OCI-LY7 (cell line): ENCODE measurements at regions not wholly inside any gene's neighbourhood (a gene's known extent, or its start where the extent isn't known, plus 50 kb on each side); places are given as distances from the start of the nearest gene placed in this dataset.
"Not testable (repeated sequence)": the region's sequence is repeated elsewhere in the genome, so short reads cannot be mapped to it uniquely, and the experiment has no call there.

Experiments used
- BruUV-seq: library from RNA; stranded (reverse); fragments of 400-500 nt; replicated peaks from 2 replicates; lab custom pipeline; 2021; lab: Mats Ljungman, UMichigan
- CTCF ChIA-PET: fragments of 300-600 bp; sonication (Branson Sonifier 250); formaldehyde crosslinking; loops from one replicate; lab custom pipeline; 2022; ENCODE audit warnings: antibody characterized with exemption; ENCODE audit not compliant: unreplicated experiment; lab: Charles Lee
- POLR2A ChIA-PET: fragments of 300-600 bp; sonication (Branson Sonifier 250); formaldehyde crosslinking; loops from one replicate; lab custom pipeline; 2022; ENCODE audit warnings: antibody characterized with exemption; lab: Charles Lee
- DNase-seq: peaks from one replicate; pipeline ENCODE4 v3.0.0-alpha.2; 2015; ENCODE audit warnings: low spot score
- H2AFZ ChIP-seq: fragments of 200-600 bp; sonication (generic), shearing (Covaris generic); 2 replicates; pipeline ENCODE4 v1.6.1; 2014; ENCODE audit warnings: mild to moderate bottlenecking, antibody characterized with exemption, low read length, moderate library complexity
- H3K27ac ChIP-seq: fragments of 200-600 bp; sonication (generic); 2 replicates; pipeline ENCODE4 v1.5.1; 2014; ENCODE audit warnings: mixed run types, low read depth, mild to moderate bottlenecking, moderate library complexity, low read length, inconsistent platforms; ENCODE audit not compliant: poor library complexity, severe bottlenecking
- H3K36me3 ChIP-seq: fragments of 200-600 bp; sonication (generic); 2 replicates; pipeline ENCODE4 v1.6.1; 2014; ENCODE audit warnings: mild to moderate bottlenecking, antibody characterized with exemption, low read length, moderate library complexity, mixed read lengths; ENCODE audit not compliant: insufficient read depth
- H3K4me1 ChIP-seq: fragments of 200-600 bp; sonication (generic); 2 replicates; pipeline ENCODE4 v1.5.1; 2014; ENCODE audit warnings: mild to moderate bottlenecking, low read length; ENCODE audit not compliant: insufficient read depth, poor library complexity, severe bottlenecking
- H3K4me2 ChIP-seq: fragments of 200-600 bp; sonication (generic); 2 replicates; pipeline ENCODE4 v1.6.1; 2014; ENCODE audit warnings: mild to moderate bottlenecking, low read length
- H3K4me3 ChIP-seq: fragments of 200-600 bp; sonication (generic); 2 replicates; pipeline ENCODE4 v1.5.1; 2014; ENCODE audit warnings: mild to moderate bottlenecking, low read depth, low read length; ENCODE audit not compliant: poor library complexity, severe bottlenecking
- H3K79me2 ChIP-seq: fragments of 200-600 bp; sonication (generic); 2 replicates; pipeline ENCODE4 v1.6.1; 2016; ENCODE audit warnings: low read depth, mild to moderate bottlenecking, low read length, moderate library complexity, mixed read lengths; ENCODE audit not compliant: insufficient read depth
- H3K9me2 ChIP-seq: fragments of 200-600 bp; sonication (generic); 2 replicates; pipeline ENCODE4 v1.6.1; 2016; ENCODE audit warnings: mild to moderate bottlenecking, low read length, mixed read lengths; ENCODE audit not compliant: insufficient read depth
- H3K9me3 ChIP-seq: fragments of 200-600 bp; sonication (generic); 2 replicates; pipeline ENCODE4 v1.6.1; 2014; ENCODE audit warnings: mild to moderate bottlenecking, mixed run types, low read length, mixed read lengths
- H4K20me1 ChIP-seq: fragments of 200-600 bp; sonication (generic); 2 replicates; pipeline ENCODE4 v1.6.1; 2014; ENCODE audit warnings: mild to moderate bottlenecking, antibody characterized with exemption, low read length, moderate library complexity, mixed read lengths; ENCODE audit not compliant: insufficient read depth
- EZH2phosphoT487 ChIP-seq: fragments of 200-600 bp; sonication (generic); IDR thresholded peaks from 2 replicates; pipeline ENCODE4 v1.6.1; 2018; ENCODE audit warnings: low read depth, borderline replicate concordance, mild to moderate bottlenecking, mixed run types, antibody characterized with exemption, low read length, moderate library complexity, mixed read lengths
- intact Hi-C: fragments of 100-400 bp; cut with micrococcal nuclease; formaldehyde crosslinking; loops from one replicate; pipeline ENCODE4 v1.10.0; 2022; ENCODE audit not compliant: unreplicated experiment
- TF ChIP-seq, protein P1 (sequence below): fragments of 200-600 bp; sonication (generic); conservative IDR thresholded peaks from 2 replicates; pipeline ENCODE4 v1.5.1; 2014; ENCODE audit warnings: mild to moderate bottlenecking, antibody characterized with exemption, low read length, moderate library complexity, mixed read lengths

- H3K4me3 ChIP-seq = no peak overlapping the region
- H3K4me2 ChIP-seq = no peak overlapping the region
- BruUV-seq = no TSS peak
- H2AFZ ChIP-seq = no peak overlapping the region
- peaks cover 28% of the 10 kb centered on the region for H3K4me1 ChIP-seq
- no peak overlapping the region for H3K27ac ChIP-seq
- H3K36me3 ChIP-seq = no peaks in the 10 kb centered on the region
- no peaks in the 10 kb centered on the region for H3K79me2 ChIP-seq
- no peaks in the 10 kb centered on the region; the same call in 1 of the 2 replicates for H3K9me2 ChIP-seq
- intact Hi-C loops = no loop called here
- TF ChIP-seq EZH2phosphoT487 = no peak
- TF ChIP-seq, protein P1, sequence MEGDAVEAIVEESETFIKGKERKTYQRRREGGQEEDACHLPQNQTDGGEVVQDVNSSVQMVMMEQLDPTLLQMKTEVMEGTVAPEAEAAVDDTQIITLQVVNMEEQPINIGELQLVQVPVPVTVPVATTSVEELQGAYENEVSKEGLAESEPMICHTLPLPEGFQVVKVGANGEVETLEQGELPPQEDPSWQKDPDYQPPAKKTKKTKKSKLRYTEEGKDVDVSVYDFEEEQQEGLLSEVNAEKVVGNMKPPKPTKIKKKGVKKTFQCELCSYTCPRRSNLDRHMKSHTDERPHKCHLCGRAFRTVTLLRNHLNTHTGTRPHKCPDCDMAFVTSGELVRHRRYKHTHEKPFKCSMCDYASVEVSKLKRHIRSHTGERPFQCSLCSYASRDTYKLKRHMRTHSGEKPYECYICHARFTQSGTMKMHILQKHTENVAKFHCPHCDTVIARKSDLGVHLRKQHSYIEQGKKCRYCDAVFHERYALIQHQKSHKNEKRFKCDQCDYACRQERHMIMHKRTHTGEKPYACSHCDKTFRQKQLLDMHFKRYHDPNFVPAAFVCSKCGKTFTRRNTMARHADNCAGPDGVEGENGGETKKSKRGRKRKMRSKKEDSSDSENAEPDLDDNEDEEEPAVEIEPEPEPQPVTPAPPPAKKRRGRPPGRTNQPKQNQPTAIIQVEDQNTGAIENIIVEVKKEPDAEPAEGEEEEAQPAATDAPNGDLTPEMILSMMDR = no peak
- ChIA-PET POLR2A (interaction anchor here (0.7 kb wide), 1 partner anchor 12 kb away, joined by 3 read pairs; no protein-coding TSS in a partner anchor), CTCF (no interaction called here)
- no peaks in the 10 kb centered on the region for H4K20me1 ChIP-seq
- H3K9me3 ChIP-seq = no peaks in the 10 kb centered on the region
- no peak for DNase-seq
Measured at GRCh38 chr9:22173908-22174307, 164.8 kb upstream of the CDKN2B start.

- H3K9me2 ChIP-seq = no peaks in the 10 kb centered on the region; the same call in 1 of the 2 replicates
- BruUV-seq = no TSS peak
- H3K36me3 ChIP-seq = no peaks in the 10 kb centered on the region
- intact Hi-C loops = no loop called here
- H3K27ac ChIP-seq = no peak overlapping the region
- no peak overlapping the region for H3K4me2 ChIP-seq
- no peak for DNase-seq
- CTCF ChIA-PET = no interaction called here
- H3K9me3 ChIP-seq = no peaks in the 10 kb centered on the region
- H4K20me1 ChIP-seq = no peaks in the 10 kb centered on the region
- POLR2A ChIA-PET = interaction anchor here (0.7 to 2.1 kb wide), 7 partner anchors 9 to 1302 kb away, joined by 3 to 7 read pairs (median 3); no protein-coding TSS in a partner anchor
- TF ChIP-seq, protein P1 = no peak
- TF ChIP-seq EZH2phosphoT487 = no peak
- peaks cover 9% of the 10 kb centered on the region for H3K4me1 ChIP-seq
- H2AFZ ChIP-seq = peak overlapping the region; percentile 36; the same call in 1 of the 2 replicates
- H3K4me3 ChIP-seq = no peak overlapping the region
- H3K79me2 ChIP-seq = no peaks in the 10 kb centered on the region
Measured at GRCh38 chr9:22175972-22176545, 167.0 kb upstream of the CDKN2B start.

DNA sequence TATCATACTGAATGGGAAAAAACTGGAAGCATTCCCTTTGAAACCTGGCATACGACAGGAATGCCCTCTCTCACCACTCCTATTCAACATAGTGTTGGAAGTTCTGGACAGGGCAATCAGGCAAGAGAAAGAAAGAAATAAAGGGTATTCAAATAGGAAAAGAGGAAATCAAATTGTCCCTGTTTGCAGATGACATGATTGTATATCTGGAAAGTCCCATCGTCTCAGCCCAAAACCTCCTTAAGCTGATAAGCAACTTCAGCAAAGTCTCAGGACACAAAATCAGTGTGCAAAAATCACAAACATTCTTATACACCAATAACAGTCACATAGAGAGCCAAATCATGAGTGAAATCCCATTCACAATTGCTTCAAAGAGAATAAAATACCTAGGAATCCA, 171.9 kb upstream of the CDKN2B start:
- intact Hi-C loops, DNase-seq, H3K9me2 ChIP-seq, H3K9me3 ChIP-seq, BruUV-seq, H4K20me1 ChIP-seq, H3K27ac ChIP-seq, CTCF ChIA-PET, POLR2A ChIA-PET, H3K79me2 ChIP-seq, H3K36me3 ChIP-seq, H2AFZ ChIP-seq, H3K4me2 ChIP-seq, H3K4me1 ChIP-seq, H3K4me3 ChIP-seq: not testable (repeated sequence)
